WTC11 (cell line): ENCODE measurements at regions not wholly inside any gene's neighbourhood (a gene's known extent, or its start where the extent isn't known, plus 50 kb on each side); places are given as distances from the start of the nearest gene placed in this dataset.

Experiments
- ATF6 ChIP-seq: sonication (generic); formaldehyde crosslinking; IDR thresholded peaks from 2 replicates; pipeline ENCODE4 v1.8.1; 2023; ENCODE audit warnings: mild to moderate bottlenecking, missing genetic modification reagents
- CTCF ChIP-seq: fragments of 200-600 bp; IDR thresholded peaks from 2 replicates; pipeline ENCODE4 v1.8.0; 2022; ENCODE audit warnings: antibody characterized with exemption
- GABPB1 ChIP-seq: sonication (generic); formaldehyde crosslinking; IDR thresholded peaks from 2 replicates; pipeline ENCODE4 v1.8.1; 2023; ENCODE audit warnings: mild to moderate bottlenecking, missing genetic modification reagents
- MAX ChIP-seq: sonication (generic); formaldehyde crosslinking; IDR thresholded peaks from 2 replicates; pipeline ENCODE4 v1.8.0; 2022; ENCODE audit warnings: mild to moderate bottlenecking, missing genetic modification reagents

GRCh38 chr4:136505020-136505419, 1027.3 kb downstream of the PCDH18 start:
- TF ChIP-seq CTCF (no peak), GABPB1 (CRISPR knock-in tag) (no peak), ATF6 (CRISPR knock-in tag) (no peak), MAX (no peak)
